Ascending aorta (tissue), 2 donors: ENCODE measurements at regions not wholly inside any gene's neighbourhood (a gene's known extent, or its start where the extent isn't known, plus 50 kb on each side); places are given as distances from the start of the nearest gene placed in this dataset.

Experiments
- DNase-seq, 2 donors: peaks; one replicate each; pipeline ENCODE4 v3.0.0-alpha.2; 2019; ENCODE audit warnings: low spot score in 2 of 2
- H3K27ac ChIP-seq, 2 donors: fragments of 200-600 bp; sonication (generic); one replicate each; pipeline ENCODE4 v1.5.1; 2016 to 2017; ENCODE audit warnings: mild to moderate bottlenecking in 1 of 2
- H3K27me3 ChIP-seq: fragments of 200-600 bp; sonication (generic); one replicate; pipeline ENCODE4 v1.5.1; 2017
- H3K36me3 ChIP-seq, 2 donors: fragments of 200-600 bp; sonication (generic); one replicate each; pipeline ENCODE4 v1.5.1; 2016
- H3K4me1 ChIP-seq, 2 donors: fragments of 200-600 bp; sonication (generic); one replicate each; pipeline ENCODE4 v1.5.1; 2016 to 2017; ENCODE audit warnings: mild to moderate bottlenecking in 1 of 2
- H3K4me3 ChIP-seq, 2 donors: fragments of 200-600 bp; sonication (generic); one replicate each; pipeline ENCODE4 v1.5.1; 2016 to 2017; ENCODE audit warnings: mild to moderate bottlenecking in 1 of 2
- H3K9me3 ChIP-seq, 2 donors: fragments of 200-600 bp; sonication (generic); one replicate each; pipeline ENCODE4 v1.5.1; 2016
- CTCF ChIP-seq, 3 experiments: fragments of 200-600 bp in 2 of 3; fragments of 450-650 bp in 1 of 3; sonication (generic) in 2 of 3; IDR thresholded peaks; one replicate each; pipeline ENCODE4 v1.5.1; 2016 to 2019; ENCODE audit warnings: antibody characterized with exemption in 3 of 3, mild to moderate bottlenecking in 1 of 3, moderate library complexity in 1 of 3
- intact Hi-C: fragments of 100-400 bp; cut with DNase I; formaldehyde crosslinking; loops from one replicate; pipeline ENCODE4 v1.15.1; 2023

DNA sequence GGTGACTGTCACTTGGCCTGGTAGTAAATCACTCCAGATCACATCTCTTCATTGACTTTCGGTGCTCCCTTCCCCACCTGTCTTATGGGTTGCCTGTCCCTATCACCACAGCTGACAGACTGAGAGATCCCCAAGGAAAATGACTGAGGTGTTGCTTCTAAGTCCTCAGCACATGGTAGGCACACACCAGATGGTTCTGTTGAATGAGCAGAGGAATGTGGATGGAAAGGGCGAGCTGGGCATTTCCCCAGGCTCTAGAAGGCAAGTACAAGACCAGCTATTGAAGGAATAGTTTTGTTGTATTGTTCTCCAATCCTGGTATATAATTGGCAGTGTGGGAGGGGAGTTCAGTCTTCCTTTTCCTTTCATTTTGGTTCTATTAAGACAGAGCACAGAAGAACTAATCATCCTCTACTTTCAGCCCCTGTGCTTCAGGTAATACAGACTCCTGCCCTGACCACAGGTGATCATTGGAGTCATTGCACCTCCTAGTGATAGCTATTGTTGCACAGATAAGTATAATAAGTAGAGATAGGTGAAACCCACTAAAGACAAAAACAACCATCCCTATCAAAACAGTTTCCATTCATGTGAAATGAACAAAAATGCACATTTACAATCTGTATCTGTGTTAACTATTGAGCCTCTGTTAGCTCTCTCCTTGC is 158.6 kb downstream of the TRAM1L1 start:
- no peak for TF ChIP-seq CTCF (IDR thresholded peaks at IDR 0.05)
- intact Hi-C loops = no loop called here

DNA sequence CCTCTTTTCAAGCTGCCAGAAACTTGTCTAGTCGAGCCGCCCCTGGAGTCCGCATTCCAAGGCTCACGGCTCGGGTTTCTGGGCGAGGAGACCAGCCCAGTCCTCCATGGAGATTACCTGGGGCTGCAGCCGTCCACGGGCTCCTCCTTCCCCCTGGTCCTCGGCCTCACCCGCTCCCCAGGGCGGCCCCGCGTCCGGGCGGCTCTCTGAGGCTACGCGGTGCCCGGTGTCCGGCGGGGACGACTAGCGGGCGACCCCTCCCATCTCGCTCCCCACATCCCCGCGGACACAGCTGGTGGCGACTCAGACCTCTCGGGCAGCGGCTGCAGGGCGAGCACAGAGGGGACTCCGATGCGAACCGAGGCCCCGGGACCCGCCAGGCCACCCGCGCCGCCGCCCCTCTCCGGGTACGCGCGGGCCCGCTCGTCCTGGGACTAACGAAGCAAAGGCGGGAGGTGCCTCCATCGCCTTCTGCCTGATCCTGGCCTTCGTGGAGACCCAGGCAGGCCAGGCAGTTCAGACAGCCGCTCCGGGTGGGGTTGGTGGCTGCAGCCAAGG is 159.4 kb downstream of the TRAM1L1 start:
- intact Hi-C loops = no loop called here
- TF ChIP-seq CTCF (IDR thresholded peaks at IDR 0.05) = no peak
- no peaks in the 10 kb centered on the region for H3K9me3 ChIP-seq
- DNase-seq = no peak
- H3K4me1 ChIP-seq = no peaks in the 10 kb centered on the region
- H3K4me3 ChIP-seq = peak overlapping the region; percentile 30 to 42
- H3K27me3 ChIP-seq = no peaks in the 10 kb centered on the region
- no peak overlapping the region for H3K27ac ChIP-seq
- H3K36me3 ChIP-seq = no peaks in the 10 kb centered on the region

More for the DNA sequence above, 158.6 kb downstream of the TRAM1L1 start:
- Histone ChIP-seq H3K4me3 (no peak overlapping the region), H3K27me3 (no peaks in the 10 kb centered on the region), H3K27ac (no peak overlapping the region), H3K9me3 (no peaks in the 10 kb centered on the region), H3K4me1 (no peaks in the 10 kb centered on the region), H3K36me3 (no peaks in the 10 kb centered on the region)
- no peak for DNase-seq

GRCh38 chr4:116923389-116923788 is 162.0 kb downstream of the TRAM1L1 start:
- no peak overlapping the region for H3K27ac ChIP-seq
- no peak for TF ChIP-seq CTCF (IDR thresholded peaks at IDR 0.05)

DNA sequence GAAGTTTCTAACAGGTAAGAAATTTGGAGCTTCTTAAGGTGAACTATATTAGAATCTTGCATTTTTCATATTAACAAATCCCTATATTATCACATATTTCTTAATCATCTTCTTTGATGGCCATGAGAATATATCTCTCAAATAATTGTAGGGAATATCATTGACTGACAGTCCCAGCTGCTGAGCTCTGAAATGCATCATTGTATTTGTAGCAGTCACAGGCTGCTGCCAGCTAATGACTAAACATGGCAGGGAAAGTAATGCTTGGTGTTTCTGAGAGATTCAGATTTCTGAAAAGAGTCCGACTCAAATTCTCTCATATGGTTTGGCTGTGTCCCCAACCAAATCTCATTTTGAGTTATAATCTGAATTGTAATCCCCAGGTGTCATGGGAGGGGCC is 171.9 kb downstream of the TRAM1L1 start:
- Histone ChIP-seq H3K27ac (no peak overlapping the region), H3K27me3 (no peaks in the 10 kb centered on the region), H3K36me3 (no peaks in the 10 kb centered on the region), H3K4me3 (no peak overlapping the region), H3K9me3 (no peaks in the 10 kb centered on the region), H3K4me1 (no peaks in the 10 kb centered on the region)
- intact Hi-C loops = no loop called here
- no peak for TF ChIP-seq CTCF (IDR thresholded peaks at IDR 0.05)
- no peak for DNase-seq

More at GRCh38 chr4:116923389-116923788, 162.0 kb downstream of the TRAM1L1 start:
- Histone ChIP-seq H3K27me3 (no peaks in the 10 kb centered on the region), H3K4me1 (no peaks in the 10 kb centered on the region), H3K9me3 (no peaks in the 10 kb centered on the region), H3K4me3 (no peak overlapping the region), H3K36me3 (no peaks in the 10 kb centered on the region)
- intact Hi-C loops = no loop called here
- DNase-seq = no peak

DNA sequence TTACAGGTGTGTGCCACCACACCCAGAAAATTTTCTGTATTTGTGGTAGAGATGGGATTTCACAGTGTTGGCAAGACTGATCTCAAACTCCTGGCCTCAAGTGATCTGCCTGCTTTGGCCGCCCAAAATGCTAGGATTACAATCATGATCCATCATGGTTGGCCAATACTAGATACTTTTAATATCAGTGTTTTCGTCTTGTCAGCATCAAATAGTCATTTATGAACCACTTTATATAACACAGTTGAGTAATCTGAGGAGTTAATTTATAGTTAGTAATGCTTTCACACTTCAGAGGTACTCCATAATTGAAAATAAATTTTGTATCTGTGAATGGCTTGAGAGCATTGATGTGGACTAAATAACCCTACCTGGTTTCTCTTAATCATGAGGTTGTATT is 178.6 kb downstream of the TRAM1L1 start:
- H3K27ac ChIP-seq = no peak overlapping the region
- no peaks in the 10 kb centered on the region for H3K36me3 ChIP-seq
- no peak overlapping the region for H3K4me3 ChIP-seq
- TF ChIP-seq CTCF (IDR thresholded peaks at IDR 0.05) = no peak
- H3K9me3 ChIP-seq = no peaks in the 10 kb centered on the region
- intact Hi-C loops = no loop called here
- no peak for DNase-seq
- H3K4me1 ChIP-seq = no peaks in the 10 kb centered on the region
- no peaks in the 10 kb centered on the region for H3K27me3 ChIP-seq
